ENCODE measurements at regions not wholly inside any gene's neighbourhood (a gene's known extent, or its start where the extent isn't known, plus 50 kb on each side); places are given as distances from the start of the nearest gene placed in this dataset.

- peak overlapping the region in 8 of 11 experiments; percentile 40 to 81 (median 59); a peak in 14 of 22 replicates for H3K27ac ChIP-seq
- H3K27me3 ChIP-seq = no peaks in the 10 kb centered on the region
- no peak for TF ChIP-seq Cebpa-rat (IDR thresholded peaks at IDR 0.05)
- H3K9me3 ChIP-seq (replicated peaks in 1 of 11) = peaks cover 15 to 32% (median 28%) of the 10 kb centered on the region in 11 experiments
- H3K36me3 ChIP-seq = no peaks in the 10 kb centered on the region
- peak overlapping the region in 8 of 11 experiments; percentile 7 to 71 (median 52); a peak in 12 of 22 replicates for H3K4me2 ChIP-seq
- H4K20me1 ChIP-seq = no peaks in the 10 kb centered on the region
- peaks cover 0 to 8% (median 4%) of the 10 kb centered on the region in 10 experiments; a peak in 8 of 20 replicates for H3K4me1 ChIP-seq
- peak overlapping the region in 8 of 11 experiments; percentile 24 to 64 (median 50); a peak in 9 of 22 replicates for H3K9ac ChIP-seq
- peak overlapping the region in 5 of 10 experiments; percentile 16 to 48 (median 30); a peak in 6 of 20 replicates for H3K4me3 ChIP-seq
These were observed 81.9 kb upstream of the E2F3 start for GRCh38 chr6:20319520-20320357.

GRCh38 chr6:20325641-20326421 is 75.8 kb upstream of the E2F3 start:
- Histone ChIP-seq H3K4me3 (no peak overlapping the region), H3K9me3 (replicated peaks in 1 of 11) (peaks cover 2 to 5% (median 4%) of the 10 kb centered on the region in 11 experiments; a peak in 10 of 22 replicates), H3K4me2 (peak overlapping the region in 3 of 11 experiments; percentile 6 to 73 (median 34); a peak in 5 of 22 replicates), H3K4me1 (peaks cover 0 to 15% (median 0%) of the 10 kb centered on the region in 10 experiments; a peak in 6 of 20 replicates), H3K9ac (no peak overlapping the region; a peak in 1 of 22 replicates), H4K20me1 (no peaks in the 10 kb centered on the region), H3K36me3 (no peaks in the 10 kb centered on the region), H3K27me3 (no peaks in the 10 kb centered on the region), H3K27ac (peak overlapping the region in 5 of 11 experiments; percentile 7 to 63 (median 44); a peak in 7 of 22 replicates)
- TF ChIP-seq Cebpa-rat (IDR thresholded peaks at IDR 0.05) = peak in 2 of 11 experiments; percentile 17 to 26; a peak in 2 of 22 replicates

- TF ChIP-seq Cebpa-rat (IDR thresholded peaks at IDR 0.05) = no peak
- no peaks in the 10 kb centered on the region for H3K36me3 ChIP-seq
- H3K4me1 ChIP-seq = peaks cover 0 to 15% (median 0%) of the 10 kb centered on the region in 10 experiments; a peak in 6 of 20 replicates
- no peaks in the 10 kb centered on the region for H4K20me1 ChIP-seq
- no peaks in the 10 kb centered on the region for H3K9me3 ChIP-seq (replicated peaks in 1 of 11)
- H3K27me3 ChIP-seq = no peaks in the 10 kb centered on the region
- H3K27ac ChIP-seq = peak overlapping the region in 4 of 11 experiments; percentile 42 to 52 (median 46); a peak in 7 of 22 replicates
- peak overlapping the region in 3 of 11 experiments; percentile 6 to 73 (median 34); a peak in 2 of 22 replicates for H3K4me2 ChIP-seq
- H3K9ac ChIP-seq = no peak overlapping the region
- H3K4me3 ChIP-seq = no peak overlapping the region
These were observed 75.3 kb upstream of the E2F3 start for GRCh38 chr6:20326422-20326728.

- no peaks in the 10 kb centered on the region for H3K36me3 ChIP-seq
- no peak for TF ChIP-seq Cebpa-rat (IDR thresholded peaks at IDR 0.05)
- no peaks in the 10 kb centered on the region for H3K9me3 ChIP-seq (replicated peaks in 1 of 11)
- H3K27me3 ChIP-seq = no peaks in the 10 kb centered on the region
- H4K20me1 ChIP-seq = no peaks in the 10 kb centered on the region
- H3K4me2 ChIP-seq = no peak overlapping the region
- peaks cover 0 to 15% (median 0%) of the 10 kb centered on the region in 10 experiments; a peak in 6 of 20 replicates for H3K4me1 ChIP-seq
- no peak overlapping the region for H3K4me3 ChIP-seq
- H3K27ac ChIP-seq = peak overlapping the region in 2 of 11 experiments; percentile 49 to 52; a peak in 2 of 22 replicates
- no peak overlapping the region for H3K9ac ChIP-seq
These were observed 74.5 kb upstream of the E2F3 start for GRCh38 chr6:20327141-20327540.

GRCh38 chr6:20328266-20328923 is 73.3 kb upstream of the E2F3 start:
- Histone ChIP-seq H3K4me2 (no peak overlapping the region), H3K9me3 (replicated peaks in 1 of 11) (no peaks in the 10 kb centered on the region), H4K20me1 (no peaks in the 10 kb centered on the region), H3K9ac (no peak overlapping the region), H3K27me3 (no peaks in the 10 kb centered on the region), H3K36me3 (no peaks in the 10 kb centered on the region), H3K27ac (no peak overlapping the region), H3K4me3 (no peak overlapping the region), H3K4me1 (peaks cover 0 to 15% (median 0%) of the 10 kb centered on the region in 10 experiments; a peak in 6 of 20 replicates)
- no peak for TF ChIP-seq Cebpa-rat (IDR thresholded peaks at IDR 0.05)

GRCh38 chr6:20328924-20329300 is 72.8 kb upstream of the E2F3 start:
- H3K27ac ChIP-seq = no peak overlapping the region
- no peak for TF ChIP-seq Cebpa-rat (IDR thresholded peaks at IDR 0.05)
- H3K36me3 ChIP-seq = no peaks in the 10 kb centered on the region
- H3K4me1 ChIP-seq = peaks cover 0 to 15% (median 0%) of the 10 kb centered on the region in 10 experiments; a peak in 6 of 20 replicates
- no peaks in the 10 kb centered on the region for H3K9me3 ChIP-seq (replicated peaks in 1 of 11)
- no peaks in the 10 kb centered on the region for H4K20me1 ChIP-seq
- H3K27me3 ChIP-seq = no peaks in the 10 kb centered on the region
- H3K9ac ChIP-seq = no peak overlapping the region
- no peak overlapping the region for H3K4me3 ChIP-seq
- H3K4me2 ChIP-seq = no peak overlapping the region

GRCh38 chr6:20331042-20331441 is 70.6 kb upstream of the E2F3 start:
- H3K27me3 ChIP-seq = no peaks in the 10 kb centered on the region
- no peaks in the 10 kb centered on the region for H4K20me1 ChIP-seq
- no peak for TF ChIP-seq Cebpa-rat (IDR thresholded peaks at IDR 0.05)
- no peak overlapping the region for H3K4me3 ChIP-seq
- no peak overlapping the region for H3K4me2 ChIP-seq
- H3K27ac ChIP-seq = no peak overlapping the region
- no peaks in the 10 kb centered on the region for H3K9me3 ChIP-seq (replicated peaks in 1 of 11)
- H3K4me1 ChIP-seq = peaks cover 0 to 8% (median 0%) of the 10 kb centered on the region in 10 experiments; a peak in 5 of 20 replicates
- H3K9ac ChIP-seq = no peak overlapping the region
- H3K36me3 ChIP-seq = no peaks in the 10 kb centered on the region

- H3K27me3 ChIP-seq = no peaks in the 10 kb centered on the region
- H3K4me2 ChIP-seq = no peak overlapping the region
- no peak overlapping the region for H3K4me3 ChIP-seq
- no peak overlapping the region for H3K27ac ChIP-seq
- no peaks in the 10 kb centered on the region for H3K9me3 ChIP-seq (replicated peaks in 1 of 11)
- no peak overlapping the region for H3K9ac ChIP-seq
- H3K36me3 ChIP-seq = no peaks in the 10 kb centered on the region
- no peak for TF ChIP-seq Cebpa-rat (IDR thresholded peaks at IDR 0.05)
- no peaks in the 10 kb centered on the region for H4K20me1 ChIP-seq
- H3K4me1 ChIP-seq = peaks cover 0 to 2% (median 0%) of the 10 kb centered on the region in 10 experiments; a peak in 1 of 20 replicates
These were observed 70.1 kb upstream of the E2F3 start for GRCh38 chr6:20331625-20332024.
